ENCODE measurements at regions not wholly inside any gene's neighbourhood (a gene's known extent, or its start where the extent isn't known, plus 50 kb on each side); places are given as distances from the start of the nearest gene placed in this dataset.
"Not testable (repeated sequence)": the region's sequence is repeated elsewhere in the genome, so short reads cannot be mapped to it uniquely, and the experiment has no call there.

DNA sequence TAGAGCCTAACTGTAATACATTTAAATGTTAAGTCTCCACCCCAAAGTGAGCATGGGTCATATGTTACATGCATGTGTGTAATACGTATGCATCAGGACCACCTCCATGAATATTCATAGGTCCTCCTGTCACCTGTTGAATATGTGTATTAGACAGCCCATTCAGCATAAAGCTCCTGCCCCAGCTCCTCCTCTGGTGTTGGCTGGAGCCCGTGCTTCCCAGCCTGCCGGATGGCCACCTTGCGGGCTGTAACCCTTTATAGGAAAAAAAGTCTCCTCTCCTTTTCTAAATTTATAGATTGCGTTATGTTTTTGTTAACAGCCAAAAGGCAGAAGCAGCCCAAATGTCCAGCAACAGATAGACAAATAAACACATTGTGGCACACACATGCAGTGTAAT lies 299.5 kb downstream of the MED10 start:
- DNase-seq (ENCODE audit: low read depth in 3 of 3), result no peak

- DNase-seq (ENCODE audit: low read depth in 3 of 3), result no peak
Observed at GRCh38 chr5:6076341-6077239, 301.8 kb downstream of the MED10 start.

- not testable (repeated sequence) for DNase-seq (ENCODE audit: low read depth in 3 of 3)
Observed at GRCh38 chr5:6072488-6072887, 305.9 kb downstream of the MED10 start.

- DNase-seq (ENCODE audit: low read depth in 3 of 3), result no peak
Observed at GRCh38 chr5:6069496-6070185, 308.7 kb downstream of the MED10 start.

- no peak for DNase-seq (ENCODE audit: low read depth in 3 of 3)
Observed at GRCh38 chr5:6066016-6066415, 312.3 kb downstream of the MED10 start.

DNA sequence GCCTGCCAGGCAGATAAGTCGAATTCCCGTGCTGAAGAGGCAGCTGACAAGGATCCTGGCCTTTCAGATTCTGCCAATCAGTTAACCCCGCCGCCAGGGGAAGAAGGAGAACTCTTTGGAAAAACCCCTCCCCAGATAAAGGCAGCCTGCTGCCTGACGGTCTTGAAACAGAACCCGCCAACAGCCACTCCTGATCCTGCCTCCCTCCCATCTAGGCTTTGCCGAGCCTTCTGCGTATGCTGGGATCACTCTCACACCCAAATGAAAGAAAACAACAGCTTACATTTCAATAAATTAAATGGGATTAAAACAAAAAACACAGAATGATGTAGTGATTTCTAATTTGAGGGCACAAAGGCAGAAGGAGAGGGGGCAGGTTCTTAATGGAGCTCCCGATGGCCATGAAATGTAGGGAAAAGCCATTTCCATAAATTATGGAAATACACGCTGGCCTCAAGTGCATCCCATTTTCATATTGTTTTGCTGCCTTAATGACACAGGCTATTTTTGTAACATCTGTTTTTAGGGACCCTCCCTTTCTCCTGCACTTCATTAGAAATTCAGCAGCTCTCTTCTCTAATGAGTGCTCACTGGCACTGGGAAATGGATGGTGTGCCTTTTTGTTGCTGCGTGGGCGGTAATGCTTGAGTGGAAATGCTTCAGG lies 319.1 kb downstream of the MED10 start:
- DNase-seq (ENCODE audit: low read depth in 3 of 3), result no peak

GRCh38 chr5:6058055-6058715 lies 320.2 kb downstream of the MED10 start:
- DNase-seq (ENCODE audit: low read depth in 3 of 3), result no peak

DNA sequence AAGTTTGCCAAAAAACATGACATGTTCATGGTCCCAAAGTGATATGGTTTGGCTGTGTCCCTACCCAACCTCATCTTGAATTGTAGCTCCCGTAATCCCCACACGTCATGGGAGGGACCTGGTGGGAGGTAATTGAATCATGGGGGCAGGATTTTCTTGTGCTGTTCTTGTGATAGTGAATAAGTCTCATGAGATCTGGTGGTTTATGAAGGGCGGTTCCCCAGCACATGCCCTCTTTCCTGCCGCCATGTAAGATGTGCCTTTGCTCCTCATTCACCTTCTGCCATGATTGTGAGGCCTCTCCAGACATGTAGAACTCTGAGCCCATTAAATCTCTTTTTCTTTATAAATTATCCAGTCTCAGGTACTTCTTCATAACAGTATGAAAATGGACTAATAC lies 322.1 kb downstream of the MED10 start:
- DNase-seq (ENCODE audit: low read depth in 3 of 3), result no peak

- DNase-seq (ENCODE audit: low read depth in 3 of 3), result no peak
Observed at GRCh38 chr5:6049662-6050061, 328.7 kb downstream of the MED10 start.

GRCh38 chr5:6048746-6049145 lies 329.6 kb downstream of the MED10 start:
- no peak for DNase-seq (ENCODE audit: low read depth in 3 of 3)

GRCh38 chr5:6046296-6046967 lies 331.9 kb downstream of the MED10 start:
- DNase-seq (ENCODE audit: low read depth in 3 of 3), result no peak

- DNase-seq (ENCODE audit: low read depth in 3 of 3), result no peak
Observed at GRCh38 chr5:6043491-6044310, 334.6 kb downstream of the MED10 start.

GRCh38 chr5:6041977-6042550 lies 336.3 kb downstream of the MED10 start:
- DNase-seq (ENCODE audit: low read depth in 3 of 3), result no peak

DNA sequence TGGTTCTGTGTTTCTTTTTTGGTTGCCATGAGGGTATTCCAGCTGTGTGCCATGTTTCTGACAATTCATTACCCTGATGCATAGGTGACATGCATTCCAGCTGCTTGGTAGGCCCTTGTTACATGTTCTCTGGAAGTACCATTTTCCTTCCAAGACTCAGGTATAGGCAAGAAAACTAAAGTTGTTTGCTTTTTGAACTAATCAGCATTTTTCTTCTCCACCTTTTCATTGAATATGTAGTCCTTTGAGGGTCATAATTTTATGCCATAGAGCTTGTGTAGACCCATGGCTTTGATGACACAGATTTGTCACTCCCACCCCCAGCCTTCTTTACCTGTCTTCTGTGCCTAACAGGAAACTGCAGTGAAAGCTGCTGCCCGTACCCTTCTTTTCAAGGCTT lies 339.2 kb downstream of the MED10 start:
- DNase-seq (ENCODE audit: low read depth in 3 of 3), result no peak

DNA sequence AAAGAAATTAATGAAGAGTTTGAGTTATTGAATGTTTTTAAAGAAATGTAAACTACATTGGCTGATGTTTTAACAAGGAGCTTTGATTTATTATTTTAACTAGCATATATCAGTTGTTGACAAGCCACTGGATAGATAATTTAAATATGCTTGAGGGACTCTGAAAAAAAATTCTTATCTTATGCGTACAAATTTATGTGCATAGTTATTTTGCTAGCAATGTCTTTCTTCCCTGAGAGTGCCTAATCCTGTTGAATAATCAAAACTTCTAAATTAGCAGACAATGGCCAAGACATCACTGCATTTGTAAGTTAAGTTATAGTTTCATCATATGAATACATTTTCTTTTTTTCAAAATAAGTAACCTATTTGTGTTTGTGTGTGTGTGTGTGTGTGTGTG lies 342.3 kb downstream of the MED10 start:
- DNase-seq (ENCODE audit: low read depth in 3 of 3), result no peak

DNA sequence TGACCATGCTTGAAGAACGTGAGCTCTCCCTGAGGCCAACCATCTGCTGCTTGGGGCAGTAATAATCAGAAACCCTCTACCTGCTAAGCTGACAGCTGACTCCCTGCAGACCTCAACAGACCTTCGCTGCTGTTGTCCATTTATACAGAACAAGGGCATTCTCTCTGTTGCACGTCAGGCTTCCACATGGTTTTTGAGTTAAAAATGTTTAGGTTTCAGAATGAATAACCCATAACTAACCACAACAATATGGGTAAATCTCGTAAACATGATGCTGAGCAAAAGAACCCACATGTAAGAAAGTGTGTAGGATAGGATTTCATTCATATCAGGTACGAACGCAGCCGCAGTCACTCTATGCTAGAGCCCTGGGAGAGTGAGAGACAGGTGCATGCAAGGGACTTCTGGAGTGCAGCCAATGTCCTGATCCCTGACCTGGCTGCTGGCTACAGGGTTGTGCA lies 348.5 kb downstream of the MED10 start:
- DNase-seq (ENCODE audit: low read depth in 3 of 3), result no peak

- DNase-seq (ENCODE audit: low read depth in 3 of 3), result no peak
Observed at GRCh38 chr5:6026766-6027406, 351.5 kb downstream of the MED10 start.

- DNase-seq (ENCODE audit: low read depth in 3 of 3), result no peak
Observed at GRCh38 chr5:6019612-6020011, 358.7 kb downstream of the MED10 start.

- no peak for DNase-seq (ENCODE audit: low read depth in 3 of 3)
Observed at GRCh38 chr5:6013506-6013905, 364.8 kb downstream of the MED10 start.

DNA sequence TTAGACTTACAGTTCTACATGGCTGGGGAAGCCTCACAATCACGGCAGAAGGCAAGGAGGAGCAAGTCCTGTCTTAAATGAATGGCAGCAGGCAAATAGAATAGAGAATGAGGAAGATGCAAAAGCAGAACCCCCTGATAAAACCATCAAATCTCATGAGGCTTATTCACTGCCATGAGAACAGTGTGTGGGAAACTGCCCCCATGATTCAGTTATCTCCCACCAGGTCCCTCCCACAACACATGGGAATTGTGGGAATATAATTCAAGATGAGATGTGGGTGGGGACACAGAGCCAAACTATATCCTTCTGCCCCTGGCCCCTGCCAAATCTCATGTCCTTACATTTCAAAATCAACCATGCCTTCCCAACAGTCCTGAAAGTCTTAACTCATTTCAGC lies 367.1 kb downstream of the MED10 start:
- DNase-seq (ENCODE audit: low read depth in 3 of 3), result no peak

Measured in stimulated activated CD4-positive, alpha-beta T cell treated with anti-CD3 and anti-CD28 coated beads, TNF-alpha, amount 100 ng/mL, for 48 hours (primary cell).